ENCODE measurements at regions not wholly inside any gene's neighbourhood (a gene's known extent, or its start where the extent isn't known, plus 50 kb on each side); places are given as distances from the start of the nearest gene placed in this dataset.

- TF ChIP-seq MGA (IDR thresholded peaks at IDR 0.05) (no peak), ZNF274 (IDR thresholded peaks at IDR 0.05; ENCODE audit: borderline replicate concordance, low read depth, low read length) (no peak), ASH1L (IDR thresholded peaks at IDR 0.05; ENCODE audit: borderline replicate concordance, low read depth, partially characterized antibody) (no peak), PURB (CRISPR knock-in tag; IDR thresholded peaks at IDR 0.05; ENCODE audit: low read depth) (no peak), ZNF124 (CRISPR knock-in tag; IDR thresholded peaks at IDR 0.05) (no peak), PKNOX1 (IDR thresholded peaks at IDR 0.05) (no peak), E2F5 (CRISPR knock-in tag; IDR thresholded peaks at IDR 0.05) (no peak), SETDB1 (IDR thresholded peaks at IDR 0.05; ENCODE audit: low read length) (no peak), TRIM24 (IDR thresholded peaks at IDR 0.05) (no peak)
Observed at GRCh38 chrX:39595977-39596376, 501.8 kb downstream of the BCOR start (continued).
